HT1080 (cell line): ENCODE measurements at regions not wholly inside any gene's neighbourhood (a gene's known extent, or its start where the extent isn't known, plus 50 kb on each side); places are given as distances from the start of the nearest gene placed in this dataset.
A peak's percentile ranks its signal among the peaks of the same experiment; 100 is the strongest.
"Not testable (repeated sequence)": the region's sequence is repeated elsewhere in the genome, so short reads cannot be mapped to it uniquely, and the experiment has no call there.

Experiments used
- DNase-seq: peaks from one replicate; pipeline ENCODE4 v3.0.0-alpha.2; 2015; ENCODE audit warnings: low read depth

- DNase-seq = not testable (repeated sequence)
These were observed 128.2 kb downstream of the NPIPB11 start for GRCh38 chr16:29278097-29278871.

- not testable (repeated sequence) for DNase-seq
These were observed 130.1 kb downstream of the NPIPB11 start for GRCh38 chr16:29276446-29276845.

DNA sequence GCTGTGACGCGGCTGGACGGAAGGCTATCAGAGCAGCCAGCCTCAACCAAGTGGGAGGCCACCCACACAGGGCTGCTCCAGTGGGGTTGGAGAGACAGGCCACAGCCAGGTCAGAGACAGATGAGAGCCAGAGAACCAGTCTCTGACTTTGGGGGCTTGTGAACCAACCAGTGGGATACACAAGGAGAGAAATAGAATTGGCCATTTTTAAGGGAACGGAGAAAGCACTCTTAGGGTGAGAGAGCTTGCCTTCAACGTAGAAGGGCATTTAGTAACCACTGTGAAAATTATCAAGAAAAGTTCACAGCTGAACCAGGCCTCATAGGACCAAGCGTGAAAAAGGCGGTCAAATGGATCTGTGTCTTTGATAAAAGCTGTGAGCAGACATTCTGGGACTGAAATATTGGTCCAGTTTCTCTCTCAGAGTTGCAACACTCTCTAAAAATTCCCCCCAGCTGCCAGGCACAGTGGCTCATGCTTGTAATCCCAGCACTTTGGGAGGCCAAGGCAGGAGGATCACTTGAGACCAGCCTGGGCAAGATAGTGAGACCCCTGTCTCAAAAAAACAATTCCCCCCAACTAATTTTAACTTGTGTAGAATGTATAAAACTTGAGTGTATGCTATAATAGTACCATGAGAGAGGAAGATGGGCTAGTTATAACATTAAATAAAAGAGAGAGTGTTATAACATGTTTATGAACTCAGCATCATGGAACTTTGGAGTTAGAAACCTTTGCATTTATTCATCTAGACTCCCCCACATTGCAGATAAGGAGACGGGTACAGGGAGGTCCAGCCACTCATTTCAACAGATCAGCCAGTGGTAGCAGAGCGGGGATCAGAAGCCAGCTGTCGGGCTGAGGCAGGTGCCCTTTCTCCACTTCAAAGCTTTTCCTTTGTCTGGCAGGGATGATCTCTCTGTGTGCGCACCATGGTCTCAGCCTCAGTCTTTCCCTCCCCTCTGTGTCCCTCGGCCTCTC is 132.2 kb downstream of the NPIPB11 start:
- not testable (repeated sequence) for DNase-seq

DNA sequence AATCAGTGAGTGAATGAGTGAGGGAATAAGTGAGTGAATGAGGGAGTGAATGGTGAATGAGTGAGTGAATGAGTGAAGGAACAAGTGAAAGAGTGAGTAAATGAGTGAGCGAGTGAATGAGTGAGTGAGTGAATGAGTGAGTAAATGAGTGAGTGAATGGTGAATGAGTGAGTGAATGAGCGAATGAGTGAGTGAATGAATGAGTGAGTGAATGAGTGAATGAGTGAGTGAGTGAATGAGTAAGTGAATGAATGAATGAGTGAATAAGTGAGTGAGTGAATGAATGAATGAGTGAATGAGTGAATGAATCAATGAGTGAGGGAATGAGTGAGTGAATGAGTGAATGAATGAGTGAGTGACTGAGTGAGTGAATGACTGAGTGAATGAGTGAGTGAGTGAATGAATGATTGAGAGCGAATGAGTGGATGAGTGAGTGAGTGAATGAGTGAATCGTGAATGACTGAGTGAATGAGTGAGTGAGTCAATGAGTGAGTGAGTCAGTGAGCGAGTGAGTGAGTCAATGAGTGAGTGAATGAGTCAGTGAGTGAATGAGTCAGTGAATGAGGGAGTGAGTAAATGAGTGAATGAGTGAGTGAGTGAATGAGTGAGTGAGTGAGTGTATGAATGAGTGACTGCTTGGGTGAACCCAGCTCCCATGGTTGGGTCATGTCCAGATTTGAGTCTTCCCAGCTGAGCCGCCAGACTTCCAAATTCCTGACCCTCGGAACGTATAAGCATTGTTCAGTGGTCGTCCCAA is 133.0 kb downstream of the NPIPB11 start:
- peak; percentile 52 for DNase-seq

DNA sequence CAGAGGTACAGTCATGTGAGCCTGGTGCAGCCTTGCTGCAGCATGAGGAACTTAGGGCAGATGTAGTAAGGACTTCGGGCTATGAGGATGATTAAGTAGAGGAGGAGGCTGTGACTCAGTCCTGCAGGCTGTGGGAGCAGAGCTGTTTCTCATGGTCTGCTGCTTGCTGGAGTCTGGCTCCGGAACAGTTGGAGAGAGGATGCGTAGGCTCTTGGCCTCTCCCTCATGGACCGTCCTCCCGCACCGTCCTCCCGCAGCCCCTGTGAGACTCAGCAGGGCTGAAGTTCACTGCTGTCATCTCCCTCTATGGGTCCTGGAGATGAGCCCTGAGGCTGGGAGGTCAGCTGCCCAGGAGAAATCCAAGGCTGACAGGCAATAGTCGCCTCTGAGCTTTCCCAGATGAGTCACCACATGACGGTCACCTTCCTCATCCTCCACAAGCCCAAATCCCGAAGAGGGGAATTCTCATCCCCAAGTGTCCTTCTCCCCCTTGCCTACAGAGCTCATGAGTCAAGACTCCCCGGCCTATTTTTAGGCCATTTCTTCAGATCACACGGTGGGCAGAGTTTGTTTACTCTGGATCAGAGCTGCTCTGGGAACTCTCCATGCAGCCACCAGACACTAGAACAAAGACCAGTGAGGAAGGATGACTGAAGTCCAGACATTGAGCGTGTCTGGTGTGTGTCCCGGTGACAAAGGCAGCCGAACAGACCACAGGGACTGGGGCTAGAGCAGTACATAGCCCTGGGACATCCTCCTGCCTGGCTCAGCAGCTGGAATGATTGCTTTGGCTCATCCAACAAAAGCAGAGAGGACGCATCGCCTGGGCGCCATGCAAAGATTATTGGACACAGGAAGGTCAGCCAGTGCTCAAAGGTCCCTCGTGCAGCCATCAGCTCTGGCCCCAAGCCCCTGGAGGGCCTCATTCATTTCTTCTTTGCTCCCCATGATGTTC is 134.5 kb downstream of the NPIPB11 start:
- peak; percentile 96 for DNase-seq

DNA sequence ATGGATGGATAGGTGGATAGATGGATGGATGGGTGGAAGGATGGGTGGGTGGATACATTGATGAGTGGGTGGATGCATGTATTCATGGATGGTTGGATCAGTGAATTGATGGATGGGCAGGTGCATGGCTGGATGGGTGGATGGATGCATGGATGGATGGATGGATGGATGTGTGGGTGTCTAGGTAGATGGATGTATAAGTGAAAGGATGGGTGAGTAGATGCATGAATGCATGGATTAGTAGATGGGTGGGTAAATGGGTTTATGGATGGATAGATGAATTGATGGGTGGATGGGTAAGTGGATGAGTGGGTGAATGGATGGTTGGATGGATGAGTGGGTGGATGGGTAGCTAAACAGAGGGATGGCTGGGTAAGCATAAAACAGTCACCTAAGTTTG is 135.6 kb downstream of the NPIPB11 start:
- DNase-seq = not testable (repeated sequence)

DNA sequence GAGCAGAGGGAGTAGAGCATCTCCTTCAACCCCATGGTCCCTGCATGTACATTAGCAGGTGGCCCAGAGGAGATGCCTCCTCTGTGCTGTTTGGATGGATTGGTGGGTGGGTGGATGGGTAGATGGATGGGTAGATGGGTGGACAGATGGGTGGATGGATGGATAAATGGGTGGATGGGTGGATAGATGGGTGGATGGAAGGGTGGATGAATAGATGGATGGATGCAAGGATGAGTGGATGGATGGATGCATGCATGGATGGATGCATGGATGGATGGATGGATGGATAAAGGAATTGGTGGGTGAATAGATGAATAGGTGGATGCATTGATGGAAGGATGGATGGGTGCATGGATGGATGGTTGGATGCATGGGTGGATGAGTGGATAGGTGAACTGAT is 136.5 kb downstream of the NPIPB11 start:
- DNase-seq = not testable (repeated sequence)

DNA sequence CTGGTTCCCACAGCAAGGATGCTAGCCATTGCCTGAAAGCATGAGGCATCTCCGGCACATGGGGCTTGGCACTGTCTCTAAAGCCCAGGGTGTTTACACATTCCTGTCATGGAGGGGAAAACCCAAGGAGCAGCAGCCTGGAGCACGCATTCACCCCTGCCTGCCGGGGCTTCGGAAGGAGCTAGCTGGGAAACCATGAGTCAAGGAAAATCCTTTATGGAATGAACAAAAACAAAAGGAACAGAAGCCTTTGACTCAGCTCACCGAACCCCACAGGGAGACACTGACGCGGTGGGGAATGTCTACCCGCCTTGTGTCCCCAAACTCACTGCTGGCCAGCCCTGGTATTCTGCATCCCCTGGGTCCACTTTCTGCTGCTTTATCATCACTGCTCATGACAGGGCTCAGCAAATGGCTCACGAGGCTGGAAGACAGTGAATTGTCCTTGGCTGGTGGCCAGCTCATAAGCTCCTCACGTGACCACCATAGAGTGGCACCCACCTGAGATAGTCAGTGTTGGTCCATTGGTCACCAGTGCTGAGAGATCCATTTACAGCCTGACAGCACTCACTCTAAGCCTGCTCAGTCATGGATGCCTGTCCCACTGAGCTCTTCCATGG is 137.2 kb downstream of the NPIPB11 start:
- DNase-seq = peak; percentile 72

DNA sequence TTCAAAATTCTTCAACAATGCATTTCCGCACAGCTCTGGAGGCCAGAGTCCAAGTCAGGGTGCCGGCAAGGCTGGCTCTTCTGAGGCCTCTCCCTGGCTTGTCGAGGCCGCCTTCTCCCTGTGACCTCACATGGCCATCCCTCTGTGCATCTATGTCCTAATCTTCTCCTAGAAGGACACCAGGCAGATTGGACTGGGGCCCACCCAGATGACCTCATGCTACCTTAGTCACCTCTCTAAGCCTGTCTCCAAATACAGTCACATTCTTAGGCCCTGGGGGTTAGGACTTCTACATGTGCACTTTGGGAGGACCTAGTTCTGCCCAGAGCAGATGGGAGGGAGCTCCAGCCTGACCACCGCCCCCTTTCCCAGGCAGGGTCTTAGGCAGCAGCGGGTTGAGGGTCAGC is 137.7 kb downstream of the NPIPB11 start:
- peak; percentile 66 for DNase-seq

DNA sequence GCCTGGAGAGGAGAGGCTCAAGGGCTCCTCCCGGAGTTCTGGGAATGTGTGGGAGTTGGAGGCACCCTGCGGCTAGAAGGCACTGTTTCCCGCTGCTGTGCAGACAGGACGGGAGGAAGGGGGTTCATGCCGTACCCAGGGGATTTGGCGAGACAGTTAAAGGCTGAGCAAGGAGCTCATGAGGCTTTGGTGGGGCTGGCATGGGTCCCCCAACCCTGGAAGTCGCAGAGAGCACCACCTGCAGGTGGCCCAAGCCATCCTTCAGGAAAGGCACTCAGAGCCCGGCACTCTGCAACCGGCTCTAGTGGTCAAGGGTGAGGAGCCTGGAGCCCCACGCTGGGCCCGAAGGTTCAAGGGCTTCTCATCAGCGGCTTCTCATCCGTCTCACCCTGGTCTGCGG is 138.2 kb downstream of the NPIPB11 start:
- not testable (repeated sequence) for DNase-seq

GRCh38 chr16:29267891-29268290 is 138.6 kb downstream of the NPIPB11 start:
- DNase-seq = not testable (repeated sequence)

DNA sequence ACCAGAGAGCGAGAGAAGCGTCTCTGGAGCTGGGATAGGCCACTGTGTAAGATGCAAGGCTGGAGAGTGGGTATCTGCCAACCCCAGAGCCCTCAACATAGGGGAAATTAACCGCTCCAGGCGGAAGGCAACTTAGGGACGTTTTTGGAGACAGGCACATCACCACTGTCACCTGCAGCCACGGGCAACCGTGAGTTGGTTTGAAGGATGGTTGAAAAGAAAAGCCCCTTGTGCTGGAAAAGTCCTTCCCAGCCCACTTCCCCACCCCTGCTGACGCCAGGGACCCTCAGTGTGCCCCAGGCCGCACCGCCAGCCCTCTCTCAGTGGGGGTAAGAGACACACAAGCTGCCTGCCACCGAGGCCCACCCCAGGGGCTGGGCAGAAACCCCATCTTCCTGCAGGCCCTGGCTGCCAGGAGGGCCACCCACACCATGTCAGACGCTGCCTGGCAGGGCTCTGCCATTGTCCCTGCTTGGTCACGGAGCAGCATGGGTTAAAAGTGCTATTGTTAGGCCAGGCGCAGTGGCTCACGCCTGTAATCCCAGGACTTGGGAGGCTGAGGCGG is 139.4 kb downstream of the NPIPB11 start:
- not testable (repeated sequence) for DNase-seq

DNA sequence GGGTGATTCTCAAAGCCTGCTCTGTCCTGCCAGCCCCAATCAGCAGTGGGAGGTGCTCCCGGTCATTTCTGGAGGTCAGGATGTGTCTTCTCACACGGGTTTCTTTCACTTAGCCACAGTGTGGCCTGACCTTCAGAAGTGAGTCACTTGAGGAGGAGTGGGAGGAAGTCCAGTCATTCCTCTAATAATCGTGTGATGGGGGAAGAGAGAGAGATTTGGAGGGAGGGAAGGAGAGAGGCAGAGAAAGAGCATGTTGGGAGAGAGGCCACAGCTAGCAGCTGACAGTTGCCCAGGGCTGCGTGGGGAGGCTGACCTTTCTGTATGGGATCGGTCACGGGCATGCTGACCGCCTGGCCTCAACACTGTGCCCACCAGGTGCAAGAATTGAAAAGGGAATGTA is 139.9 kb downstream of the NPIPB11 start:
- DNase-seq = peak; percentile 89

DNA sequence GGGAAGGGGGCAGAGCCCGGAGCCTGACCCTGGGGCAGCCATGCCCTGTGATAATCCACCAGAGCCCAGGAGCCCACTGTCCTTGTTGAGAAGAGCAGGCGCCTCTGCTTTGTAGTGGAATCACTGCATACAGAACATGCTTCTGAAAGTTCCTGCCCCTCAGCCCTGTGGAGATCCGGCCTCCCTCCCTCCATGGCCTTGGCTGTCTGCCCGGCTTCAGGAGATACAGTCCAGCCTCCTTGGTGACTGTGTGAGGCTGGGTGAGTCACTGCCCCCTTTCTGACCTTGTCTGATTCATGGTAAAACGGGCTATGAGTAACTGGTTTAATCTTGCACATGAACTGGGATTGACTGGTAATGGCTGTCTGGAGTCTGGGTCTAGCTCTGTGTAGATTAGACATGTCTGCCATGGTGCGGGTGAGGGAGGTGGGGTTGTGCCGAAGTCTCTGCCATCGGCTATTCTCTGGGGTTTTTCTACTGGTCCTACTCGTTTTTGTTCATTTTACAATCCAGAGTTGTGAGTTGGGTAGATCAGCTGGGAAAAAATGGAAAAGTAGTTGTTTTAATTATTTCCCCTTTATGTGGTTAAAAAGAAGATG is 141.2 kb downstream of the NPIPB11 start:
- peak; percentile 95 for DNase-seq

DNA sequence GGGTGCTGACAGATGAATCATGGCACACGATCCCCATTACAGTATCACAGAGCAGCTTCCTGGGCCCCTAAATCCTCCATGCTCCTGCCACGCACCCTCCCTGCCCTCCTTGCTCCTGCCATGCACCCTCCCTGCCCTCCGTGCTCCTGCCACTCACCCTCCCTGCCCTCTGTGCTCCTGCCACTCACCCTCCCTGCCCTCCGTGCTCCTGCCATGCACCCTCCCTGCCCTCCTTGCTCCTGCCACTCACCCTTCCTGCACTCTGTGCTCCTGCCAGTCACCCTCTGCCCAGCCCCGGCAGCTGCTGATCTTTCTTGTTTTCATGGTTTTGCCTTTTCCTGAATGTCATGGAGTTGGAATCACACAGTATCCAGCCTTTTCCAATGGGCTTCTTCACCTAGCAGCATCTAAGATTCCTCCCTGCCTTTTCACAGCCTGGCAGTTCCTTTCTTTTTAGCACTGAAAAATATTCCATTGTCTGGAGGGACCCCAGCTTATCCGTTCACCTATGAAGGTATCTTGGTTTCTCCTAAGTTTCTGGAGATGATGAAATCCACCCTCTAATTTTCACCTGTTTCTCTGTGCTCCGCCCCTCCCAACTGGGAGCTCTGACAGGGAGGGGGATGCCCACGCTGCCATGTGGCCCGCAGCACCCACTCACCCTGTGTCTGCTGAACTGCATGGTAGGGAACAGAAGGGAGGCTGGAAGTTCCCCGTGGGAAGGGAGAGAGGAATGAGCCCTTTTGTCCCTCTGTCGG is 142.3 kb downstream of the NPIPB11 start:
- not testable (repeated sequence) for DNase-seq

GRCh38 chr16:29262725-29263124 is 143.8 kb downstream of the NPIPB11 start:
- DNase-seq = not testable (repeated sequence)

DNA sequence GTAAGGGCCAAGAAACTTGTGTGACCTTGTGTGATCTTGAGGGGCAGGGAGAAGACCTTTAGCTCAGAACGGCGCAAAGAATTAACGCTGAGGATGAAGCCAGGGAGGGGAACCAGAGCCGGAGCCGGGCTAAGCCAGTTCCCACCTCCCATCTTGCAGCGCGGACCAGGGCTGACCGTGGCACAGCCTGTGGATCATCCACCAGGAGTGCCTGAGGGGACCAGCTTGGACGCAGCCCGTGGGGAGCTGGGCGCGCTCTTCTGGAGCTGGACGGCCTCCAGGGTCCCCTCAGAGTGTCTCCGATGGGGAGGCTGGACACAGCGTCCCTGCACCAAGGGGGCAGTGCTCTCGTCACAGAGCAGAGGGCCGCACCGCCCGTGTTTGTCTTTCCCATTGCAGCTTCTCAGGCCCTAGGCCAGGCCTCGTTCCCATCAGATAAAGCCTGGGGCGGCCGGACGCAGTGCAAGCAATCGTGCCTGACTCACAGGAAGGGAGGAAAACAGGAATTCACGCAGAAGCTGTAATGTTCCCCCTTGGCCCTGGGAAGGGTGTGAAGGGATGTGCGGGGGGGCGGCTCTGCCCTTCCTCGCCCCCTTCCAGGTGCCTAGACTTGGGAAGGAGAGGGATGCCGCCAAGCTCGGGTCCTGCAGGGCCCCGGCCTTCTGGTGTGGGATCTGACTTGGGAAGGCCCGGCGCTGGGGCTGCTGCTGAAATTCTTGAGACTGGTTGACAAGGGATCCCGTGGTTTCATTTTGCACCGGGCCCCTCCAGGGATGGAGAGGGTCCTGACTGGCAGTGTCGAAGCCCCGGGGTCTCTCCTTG is 144.9 kb downstream of the NPIPB11 start:
- DNase-seq = peak; percentile 73
